Ovary (tissue), 7 donors: ENCODE measurements at regions not wholly inside any gene's neighbourhood (a gene's known extent, or its start where the extent isn't known, plus 50 kb on each side); places are given as distances from the start of the nearest gene placed in this dataset.

ENCODE experiments used
- DNase-seq, 5 donors: peaks; one replicate each; pipeline ENCODE4 v3.0.0-alpha.2; 2019 to 2020
- H3K27ac ChIP-seq, 2 donors: fragments of 200-600 bp; one replicate each; pipeline versions ENCODE4 v1.5.1 to v1.8.0; 2019 to 2022
- H3K27me3 ChIP-seq: fragments of 200-600 bp; one replicate; pipeline ENCODE4 v1.8.0; 2022
- H3K36me3 ChIP-seq: fragments of 200-600 bp; sonication (generic); one replicate; pipeline ENCODE4 v1.5.1; 2019
- H3K4me1 ChIP-seq: one replicate; pipeline ENCODE4 v1.8.1; 2013; ENCODE audit warnings: mild to moderate bottlenecking, moderate library complexity; ENCODE audit not compliant: insufficient read depth
- H3K4me3 ChIP-seq: fragments of 200-600 bp; sonication (generic); one replicate; pipeline ENCODE4 v1.5.1; 2017
- H3K9me3 ChIP-seq, 2 donors: fragments of 200-600 bp in 1 of 2; sonication (generic) in 1 of 2; one replicate each; pipeline versions ENCODE4 v1.5.1 to v1.8.1; 2013 to 2019; ENCODE audit warnings: mild to moderate bottlenecking in 1 of 2, moderate library complexity in 1 of 2
- EP300 ChIP-seq: sonication (generic); formaldehyde crosslinking; IDR thresholded peaks from one replicate; pipeline ENCODE4 v1.6.1; 2017; ENCODE audit warnings: antibody characterized with exemption
- POLR2A ChIP-seq: fragments of 450-650 bp; IDR thresholded peaks from one replicate; pipeline ENCODE4 v1.6.1; 2017; ENCODE audit warnings: antibody characterized with exemption, mild to moderate bottlenecking, moderate library complexity
- WGBS, 3 donors: extraction: QIAGEN DNeasy Blood & Tissue Kit in 1 of 3; methylation state at CpG; one replicate each; pipeline versions ENCODE4 v1.1.5 to v1.1.7; 2013 to 2017; 5-methylcytosine and 5-hydroxymethylcytosine counted together
- intact Hi-C, 4 donors: fragments of 100-400 bp; cut with DNase I; formaldehyde crosslinking; loops; one replicate each; pipeline versions ENCODE4 v1.11.0 to v1.15.1; 2022 to 2023
- TF ChIP-seq, protein P1 (sequence below), 3 donors: fragments of 450-650 bp in 2 of 3; fragments of 200-600 bp in 1 of 3; IDR thresholded peaks; one replicate each; pipeline versions ENCODE4 v1.5.1 to v1.8.0; 2016 to 2022; ENCODE audit warnings: antibody characterized with exemption in 3 of 3, mild to moderate bottlenecking in 1 of 3
- donor health status: DM: no; HTN: no; CAD: no; lungs with moderate emphysema.
- donor health status: DM: no; HTN: no; CAD: no.
- donor health status: Bipolar disorder and iron deficiency.
- donor health status: DM: no; HTN: no; CAD: no.
- donor health status: DM: yes; HTN: yes; CAD: no.

DNA sequence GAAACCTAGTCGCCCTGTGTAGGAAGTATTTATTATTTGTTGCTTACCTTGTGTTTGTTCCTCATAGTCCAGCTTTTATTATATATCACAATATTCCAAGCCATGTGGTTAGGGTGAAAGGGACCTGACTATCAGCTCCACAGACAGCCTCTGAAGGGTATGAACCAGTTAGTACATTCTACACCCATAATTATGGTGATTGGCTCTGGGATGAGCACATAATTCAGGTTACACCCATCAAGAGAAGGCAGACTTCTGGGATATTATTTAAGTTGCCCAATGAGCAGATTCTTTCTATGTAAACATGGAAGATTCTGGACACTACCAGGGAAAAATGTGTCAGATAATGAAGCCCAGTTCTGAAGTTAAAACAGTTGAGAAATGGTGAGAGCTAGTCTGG is 168.0 kb downstream of the KIF4B start:
- no peaks in the 10 kb centered on the region for H3K4me1 ChIP-seq
- whole genome bisulfite sequencing, 3 donors = 76 to 92% (median 78%) methylated on average over 1 of the region's 1 CpG
- H3K27ac ChIP-seq = no peak overlapping the region
- no peaks in the 10 kb centered on the region for H3K36me3 ChIP-seq
- no peak overlapping the region for H3K4me3 ChIP-seq
- DNase-seq = no peak
- H3K27me3 ChIP-seq = no peaks in the 10 kb centered on the region
- TF ChIP-seq EP300 (no peak), POLR2A (no peak)
- TF ChIP-seq, protein P1, sequence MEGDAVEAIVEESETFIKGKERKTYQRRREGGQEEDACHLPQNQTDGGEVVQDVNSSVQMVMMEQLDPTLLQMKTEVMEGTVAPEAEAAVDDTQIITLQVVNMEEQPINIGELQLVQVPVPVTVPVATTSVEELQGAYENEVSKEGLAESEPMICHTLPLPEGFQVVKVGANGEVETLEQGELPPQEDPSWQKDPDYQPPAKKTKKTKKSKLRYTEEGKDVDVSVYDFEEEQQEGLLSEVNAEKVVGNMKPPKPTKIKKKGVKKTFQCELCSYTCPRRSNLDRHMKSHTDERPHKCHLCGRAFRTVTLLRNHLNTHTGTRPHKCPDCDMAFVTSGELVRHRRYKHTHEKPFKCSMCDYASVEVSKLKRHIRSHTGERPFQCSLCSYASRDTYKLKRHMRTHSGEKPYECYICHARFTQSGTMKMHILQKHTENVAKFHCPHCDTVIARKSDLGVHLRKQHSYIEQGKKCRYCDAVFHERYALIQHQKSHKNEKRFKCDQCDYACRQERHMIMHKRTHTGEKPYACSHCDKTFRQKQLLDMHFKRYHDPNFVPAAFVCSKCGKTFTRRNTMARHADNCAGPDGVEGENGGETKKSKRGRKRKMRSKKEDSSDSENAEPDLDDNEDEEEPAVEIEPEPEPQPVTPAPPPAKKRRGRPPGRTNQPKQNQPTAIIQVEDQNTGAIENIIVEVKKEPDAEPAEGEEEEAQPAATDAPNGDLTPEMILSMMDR (IDR thresholded peaks at IDR 0.05) = no peak
- intact Hi-C loops = no loop called here
- H3K9me3 ChIP-seq = no peaks in the 10 kb centered on the region

- Histone ChIP-seq H3K36me3 (no peaks in the 10 kb centered on the region), H3K4me1 (no peaks in the 10 kb centered on the region), H3K27ac (no peak overlapping the region), H3K9me3 (no peaks in the 10 kb centered on the region), H3K4me3 (no peak overlapping the region), H3K27me3 (no peaks in the 10 kb centered on the region)
- WGBS, 3 donors = 82 to 85% (median 84%) methylated on average over 5 of the region's 5 CpGs
- no peak for TF ChIP-seq EP300
- TF ChIP-seq, protein P1 (IDR thresholded peaks at IDR 0.05) = no peak
- no peak for TF ChIP-seq POLR2A
- intact Hi-C loops = no loop called here
- no peak for DNase-seq
Observed at GRCh38 chr5:155189476-155189875, 175.9 kb downstream of the KIF4B start.

GRCh38 chr5:155189981-155190380 is 176.4 kb downstream of the KIF4B start:
- H3K36me3 ChIP-seq = no peaks in the 10 kb centered on the region
- no peak overlapping the region for H3K4me3 ChIP-seq
- TF ChIP-seq, protein P1 (IDR thresholded peaks at IDR 0.05) = no peak
- TF ChIP-seq EP300 (no peak), POLR2A (no peak)
- no peak overlapping the region for H3K27ac ChIP-seq
- H3K9me3 ChIP-seq = no peaks in the 10 kb centered on the region
- DNase-seq = no peak
- WGBS, 3 donors = 72 to 78% (median 74%) methylated on average over 4 of the region's 4 CpGs
- no peaks in the 10 kb centered on the region for H3K27me3 ChIP-seq
- intact Hi-C loops = no loop called here
- H3K4me1 ChIP-seq = no peaks in the 10 kb centered on the region

DNA sequence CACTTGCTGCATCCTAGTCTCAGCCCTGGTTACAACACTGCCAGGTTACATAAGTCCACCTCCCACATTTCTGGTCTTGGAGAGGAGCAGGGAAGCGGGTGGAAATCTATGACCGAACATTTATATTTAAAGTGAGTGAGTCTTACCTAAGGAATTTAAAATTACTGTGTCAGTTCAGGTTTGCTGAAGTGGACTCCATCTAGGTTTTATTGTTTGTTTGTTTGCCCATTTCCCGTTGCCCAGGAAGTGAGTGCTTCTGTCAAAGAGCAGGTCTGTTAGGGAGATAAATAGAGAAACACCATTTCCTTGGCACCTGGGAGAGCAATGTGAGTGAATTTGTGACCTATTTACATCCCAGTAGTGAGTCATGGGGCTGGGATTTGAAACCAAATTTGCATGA is 179.5 kb downstream of the KIF4B start:
- H3K4me3 ChIP-seq = no peak overlapping the region
- no peak for DNase-seq
- no peaks in the 10 kb centered on the region for H3K4me1 ChIP-seq
- 72 to 73% (median 72%) methylated on average over 3 of the region's 3 CpGs for WGBS, 3 donors
- H3K27ac ChIP-seq = no peak overlapping the region
- no peak for TF ChIP-seq EP300
- no peak for TF ChIP-seq POLR2A
- TF ChIP-seq, protein P1 (IDR thresholded peaks at IDR 0.05) = no peak
- no peaks in the 10 kb centered on the region for H3K9me3 ChIP-seq
- no peaks in the 10 kb centered on the region for H3K27me3 ChIP-seq
- no peaks in the 10 kb centered on the region for H3K36me3 ChIP-seq
- intact Hi-C loops = no loop called here
